IMR-90 (cell line): ENCODE measurements at regions not wholly inside any gene's neighbourhood (a gene's known extent, or its start where the extent isn't known, plus 50 kb on each side); places are given as distances from the start of the nearest gene placed in this dataset.

Source experiments
- ATAC-seq: fragments of 200-7000 bp; cut with Tn5 transposase; 2 replicates; pipeline ENCODE4 v1.9.1; 2020; ENCODE audit warnings: low read depth, mild to moderate bottlenecking, moderate library complexity
- BruUV-seq: library from RNA; stranded (reverse); fragments of 400-500 nt; replicated peaks from 2 replicates; lab custom pipeline; 2021; lab: Mats Ljungman, UMichigan
- CTCF ChIA-PET: fragments of 300-600 bp; formaldehyde crosslinking; extraction: SDS; loops from one replicate; lab custom pipeline; 2021; ENCODE audit warnings: antibody characterized with exemption; lab: Yijun Ruan, JAX
- POLR2A ChIA-PET: fragments of 300-600 bp; sonication (Branson Sonifier 250); formaldehyde crosslinking; loops from one replicate; lab custom pipeline; 2022; ENCODE audit warnings: antibody characterized with exemption; ENCODE audit not compliant: unreplicated experiment; lab: Charles Lee
- DNase-seq: peaks from one replicate; pipeline ENCODE4 v3.0.0; 2013
- H2AFZ ChIP-seq: replicated peaks from 2 replicates; pipeline ENCODE3; 2013; ENCODE audit warnings: low read length, mild to moderate bottlenecking; ENCODE audit not compliant: poor library complexity
- H2AK5ac ChIP-seq: 2 replicates; pipeline ENCODE4 v1.6.1; 2013; ENCODE audit warnings: low read depth, low read length, inconsistent platforms
- H2AK9ac ChIP-seq: replicated peaks from 2 replicates; pipeline ENCODE3; 2013; ENCODE audit warnings: mild to moderate bottlenecking, low read depth, low read length, moderate library complexity; ENCODE audit not compliant: poor library complexity
- H2BK120ac ChIP-seq: 2 replicates; pipeline ENCODE4 v1.6.1; 2013; ENCODE audit warnings: low read depth, low read length, inconsistent platforms
- H2BK15ac ChIP-seq: 3 replicates; pipeline ENCODE4 v1.6.1; 2013; ENCODE audit warnings: low read depth, low read length, inconsistent platforms
- H2BK20ac ChIP-seq: 2 replicates; pipeline ENCODE4 v1.6.1; 2013; ENCODE audit warnings: low read depth, mild to moderate bottlenecking, inconsistent platforms, low read length, moderate library complexity
- H2BK5ac ChIP-seq: 2 replicates; pipeline ENCODE4 v1.6.1; 2013; ENCODE audit warnings: mild to moderate bottlenecking, low read depth, low read length, inconsistent platforms; ENCODE audit not compliant: poor library complexity, severe bottlenecking
- H3K14ac ChIP-seq: replicated peaks from 2 replicates; pipeline ENCODE4 v1.6.1; 2013; ENCODE audit warnings: low read depth, low read length, inconsistent platforms
- H3K18ac ChIP-seq: 2 replicates; pipeline ENCODE4 v1.6.1; 2013; ENCODE audit warnings: low read depth, low read length, control low read depth
- H3K23ac ChIP-seq: 2 replicates; pipeline ENCODE4 v1.6.1; 2013; ENCODE audit warnings: low read depth, low read length, inconsistent platforms
- H3K27ac ChIP-seq: 2 replicates; pipeline ENCODE4 v1.5.1; 2013; ENCODE audit warnings: mild to moderate bottlenecking, control low read depth, low read length; ENCODE audit not compliant: insufficient read depth
- H3K27me3 ChIP-seq: 2 replicates; pipeline ENCODE4 v1.6.1; 2013; ENCODE audit warnings: low read length; ENCODE audit not compliant: control insufficient read depth, insufficient read depth
- H3K36me3 ChIP-seq: 2 replicates; pipeline ENCODE4 v1.6.1; 2013; ENCODE audit warnings: low read length, mixed read lengths; ENCODE audit not compliant: control insufficient read depth, insufficient read depth
- H3K4ac ChIP-seq: 2 replicates; pipeline ENCODE4 v1.6.1; 2013; ENCODE audit warnings: low read depth, low read length, inconsistent platforms
- H3K4me1 ChIP-seq: 2 replicates; pipeline ENCODE4 v1.6.1; 2013; ENCODE audit warnings: low read length, mixed read lengths; ENCODE audit not compliant: control insufficient read depth, insufficient read depth
- H3K4me2 ChIP-seq: 2 replicates; pipeline ENCODE4 v1.6.1; 2013; ENCODE audit warnings: low read depth, mild to moderate bottlenecking, control low read depth, low read length, moderate library complexity
- H3K4me3 ChIP-seq: 2 replicates; pipeline ENCODE4 v1.5.1; 2013; ENCODE audit warnings: low read depth, mild to moderate bottlenecking, control low read depth, low read length, moderate library complexity; ENCODE audit not compliant: insufficient read depth
- H3K56ac ChIP-seq: 2 replicates; pipeline ENCODE4 v1.6.1; 2013; ENCODE audit warnings: low read length, inconsistent platforms; ENCODE audit not compliant: insufficient read depth; ENCODE audit errors: extremely low read depth
- H3K79me1 ChIP-seq, 2 experiments: 2 replicates each; pipeline ENCODE4 v1.6.1; 2013; ENCODE audit warnings: low read length in 2 of 2, inconsistent platforms in 1 of 2, low read depth in 1 of 2
- H3K9ac ChIP-seq: 2 replicates; pipeline ENCODE4 v1.6.1; 2013; ENCODE audit warnings: low read depth, low read length, control low read depth
- H3K9me1 ChIP-seq: 2 replicates; pipeline ENCODE4 v1.6.1; 2013; ENCODE audit warnings: low read length, inconsistent platforms; ENCODE audit not compliant: insufficient read depth
- H3K9me3 ChIP-seq: 2 replicates; pipeline ENCODE4 v1.6.1; 2013; ENCODE audit warnings: low read length; ENCODE audit not compliant: control insufficient read depth, insufficient read depth
- H4K20me1 ChIP-seq: 2 replicates; pipeline ENCODE4 v1.6.1; 2013; ENCODE audit warnings: low read length, inconsistent platforms; ENCODE audit not compliant: insufficient read depth
- H4K5ac ChIP-seq: 2 replicates; pipeline ENCODE4 v1.6.1; 2013; ENCODE audit warnings: mild to moderate bottlenecking, low read depth, low read length, control low read depth
- H4K8ac ChIP-seq, 2 experiments: 2 replicates each; pipeline ENCODE4 v1.6.1; 2013; ENCODE audit warnings: low read depth in 2 of 2, low read length in 2 of 2, control low read depth in 1 of 2, inconsistent platforms in 1 of 2
- H4K91ac ChIP-seq: 2 replicates; pipeline ENCODE4 v1.6.1; 2013; ENCODE audit warnings: low read depth, low read length, inconsistent platforms; ENCODE audit not compliant: insufficient read depth
- MAFK ChIP-seq: IDR thresholded peaks from 2 replicates; pipeline ENCODE4 v1.6.1; 2012; ENCODE audit warnings: low read depth, low read length, improper control_type of control experiment
- RFX5 ChIP-seq: IDR thresholded peaks from 2 replicates; pipeline ENCODE4 v1.8.0; 2012; ENCODE audit warnings: low read depth, mild to moderate bottlenecking, low read length, moderate library complexity
- SMC3 ChIP-seq: fragments of 150-350 bp; IDR thresholded peaks from 2 replicates; pipeline ENCODE4 v1.6.1; 2016; ENCODE audit warnings: low read depth, mild to moderate bottlenecking, antibody characterized with exemption, low read length, moderate library complexity
- WGBS, 2 experiments: methylation state at CpG; one replicate each; pipeline versions ENCODE4 v1.1.5 to v1.1.7; 2013; ENCODE audit warnings: missing lambda C conversion rate in 2 of 2; ENCODE audit not compliant: insufficient read length in 1 of 2; ENCODE audit errors: extremely low coverage in 2 of 2; 5-methylcytosine and 5-hydroxymethylcytosine counted together
- dilution Hi-C: fragments of 300-500 bp; cut with HindIII; formaldehyde crosslinking; loops from one replicate; pipeline ENCODE4 v1.14.3; 2018; ENCODE audit warnings: low sequenced_read_pairs; ENCODE audit not compliant: unreplicated experiment
- in situ Hi-C: fragments of 300-500 bp; cut with MboI; formaldehyde crosslinking; loops from 3 replicates; pipeline ENCODE4 v1.14.3; 2019; ENCODE audit warnings: low sequenced_read_pairs, inconsistent platforms, mixed read lengths
- intact Hi-C: fragments of 100-400 bp; cut with micrococcal nuclease; formaldehyde crosslinking; loops from 2 replicates; pipeline ENCODE4 v1.10.0; 2022
- TF ChIP-seq, protein P1 (sequence below): conservative IDR thresholded peaks from 2 replicates; pipeline ENCODE4 v1.5.1; 2012; ENCODE audit warnings: mild to moderate bottlenecking, low read depth, low read length, improper control_type of control experiment

DNA sequence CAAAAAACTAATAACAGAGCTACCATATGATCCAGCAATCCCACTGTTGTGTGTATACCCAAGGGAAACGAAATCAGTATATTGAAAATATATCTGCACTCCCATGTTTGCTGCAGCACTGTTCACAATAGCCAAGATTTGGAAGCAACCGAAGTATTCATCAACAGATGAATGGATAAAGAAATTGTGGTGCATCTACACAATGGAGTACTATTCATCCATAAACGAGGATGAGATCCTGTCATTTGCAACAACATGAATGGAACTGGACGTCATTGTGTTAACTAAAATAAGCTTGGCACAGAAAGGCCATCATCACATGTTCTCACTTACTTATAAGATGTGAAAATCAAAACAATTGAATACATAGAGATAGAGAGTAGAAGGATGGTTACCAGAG, 402.1 kb downstream of the KCTD8 start:
- TF ChIP-seq RFX5 (no peak), MAFK (no peak), SMC3 (no peak)
- TF ChIP-seq, protein P1, sequence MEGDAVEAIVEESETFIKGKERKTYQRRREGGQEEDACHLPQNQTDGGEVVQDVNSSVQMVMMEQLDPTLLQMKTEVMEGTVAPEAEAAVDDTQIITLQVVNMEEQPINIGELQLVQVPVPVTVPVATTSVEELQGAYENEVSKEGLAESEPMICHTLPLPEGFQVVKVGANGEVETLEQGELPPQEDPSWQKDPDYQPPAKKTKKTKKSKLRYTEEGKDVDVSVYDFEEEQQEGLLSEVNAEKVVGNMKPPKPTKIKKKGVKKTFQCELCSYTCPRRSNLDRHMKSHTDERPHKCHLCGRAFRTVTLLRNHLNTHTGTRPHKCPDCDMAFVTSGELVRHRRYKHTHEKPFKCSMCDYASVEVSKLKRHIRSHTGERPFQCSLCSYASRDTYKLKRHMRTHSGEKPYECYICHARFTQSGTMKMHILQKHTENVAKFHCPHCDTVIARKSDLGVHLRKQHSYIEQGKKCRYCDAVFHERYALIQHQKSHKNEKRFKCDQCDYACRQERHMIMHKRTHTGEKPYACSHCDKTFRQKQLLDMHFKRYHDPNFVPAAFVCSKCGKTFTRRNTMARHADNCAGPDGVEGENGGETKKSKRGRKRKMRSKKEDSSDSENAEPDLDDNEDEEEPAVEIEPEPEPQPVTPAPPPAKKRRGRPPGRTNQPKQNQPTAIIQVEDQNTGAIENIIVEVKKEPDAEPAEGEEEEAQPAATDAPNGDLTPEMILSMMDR, result no peak
- ATAC-seq (no peak), DNase-seq (no peak)
- H2AFZ ChIP-seq, result no peak overlapping the region
- H3K4me3 ChIP-seq, result no peak overlapping the region
- no TSS peak for BruUV-seq
- H2AK5ac ChIP-seq, result no peak overlapping the region
- H3K9me3 ChIP-seq, result peaks cover 2% of the 10 kb centered on the region; the same call in 1 of the 2 replicates
- H3K36me3 ChIP-seq, result no peaks in the 10 kb centered on the region
- no peak overlapping the region for H2BK5ac ChIP-seq
- H3K4me2 ChIP-seq, result no peak overlapping the region
- no peaks in the 10 kb centered on the region for H3K4me1 ChIP-seq
- H4K91ac ChIP-seq, result no peak overlapping the region
- intact Hi-C loops, result no loop called here
- no peaks in the 10 kb centered on the region for H3K79me1 ChIP-seq
- POLR2A ChIA-PET, result no interaction called here
- in situ Hi-C loops, result no loop called here
- H4K8ac ChIP-seq, result no peak overlapping the region
- no peak overlapping the region for H3K56ac ChIP-seq
- H2BK15ac ChIP-seq, result no peak overlapping the region
- H3K27ac ChIP-seq, result no peak overlapping the region
- dilution Hi-C loops, result no loop called here
- CTCF ChIA-PET, result no interaction called here
- H3K14ac ChIP-seq, result no peak overlapping the region
- H3K27me3 ChIP-seq, result no peaks in the 10 kb centered on the region
- no peak overlapping the region for H3K4ac ChIP-seq
- H3K9ac ChIP-seq, result no peak overlapping the region
- H3K18ac ChIP-seq, result no peak overlapping the region
- no peak overlapping the region for H2BK120ac ChIP-seq
- WGBS, 2 experiments, result no CpG with 5 or more reads among the region's 4 CpGs
- H2BK20ac ChIP-seq, result no peak overlapping the region
- H3K9me1 ChIP-seq, result no peaks in the 10 kb centered on the region
- H4K5ac ChIP-seq, result no peak overlapping the region
- H3K23ac ChIP-seq, result no peak overlapping the region
- no peak overlapping the region for H2AK9ac ChIP-seq
- no peaks in the 10 kb centered on the region for H4K20me1 ChIP-seq
